Ishikawa (cell line): ENCODE measurements at regions not wholly inside any gene's neighbourhood (a gene's known extent, or its start where the extent isn't known, plus 50 kb on each side); places are given as distances from the start of the nearest gene placed in this dataset.

Experiments used
- CEBPB ChIP-seq: IDR thresholded peaks from 2 replicates; pipeline ENCODE4 v1.6.1; 2012
- CREB1 ChIP-seq: IDR thresholded peaks from 2 replicates; pipeline ENCODE4 v1.6.1; 2012; ENCODE audit warnings: low read depth
- EGR1 ChIP-seq: IDR thresholded peaks from 2 replicates; pipeline ENCODE4 v1.6.1; 2012
- EP300 ChIP-seq: IDR thresholded peaks from 2 replicates; pipeline ENCODE4 v1.6.1; 2012; ENCODE audit warnings: borderline replicate concordance
- FOXM1 ChIP-seq: IDR thresholded peaks from 2 replicates; pipeline ENCODE4 v1.6.1; 2012; ENCODE audit warnings: low read depth, borderline replicate concordance
- MAX ChIP-seq: IDR thresholded peaks from 2 replicates; pipeline ENCODE4 v1.6.1; 2012
- NFIC ChIP-seq: IDR thresholded peaks from 2 replicates; pipeline ENCODE4 v1.6.1; 2012
- RAD21 ChIP-seq: IDR thresholded peaks from 2 replicates; pipeline ENCODE4 v1.6.1; 2012; ENCODE audit warnings: low read depth
- REST ChIP-seq: IDR thresholded peaks from 2 replicates; pipeline ENCODE4 v1.6.1; 2012; ENCODE audit warnings: low read depth, mild to moderate bottlenecking
- TAF1 ChIP-seq: IDR thresholded peaks from 2 replicates; pipeline ENCODE4 v1.6.1; 2012; ENCODE audit warnings: low read depth, mild to moderate bottlenecking
- TCF12 ChIP-seq: IDR thresholded peaks from 2 replicates; pipeline ENCODE4 v1.6.1; 2012; ENCODE audit warnings: low read depth
- TEAD4 ChIP-seq: IDR thresholded peaks from 2 replicates; pipeline ENCODE4 v1.6.1; 2012
- USF1 ChIP-seq: IDR thresholded peaks from 2 replicates; pipeline ENCODE4 v1.6.1; 2012
- YY1 ChIP-seq: IDR thresholded peaks from 2 replicates; pipeline ENCODE4 v1.6.1; 2012; ENCODE audit warnings: low read depth
- ZBTB7A ChIP-seq: IDR thresholded peaks from 2 replicates; pipeline ENCODE4 v1.6.1; 2012; ENCODE audit warnings: low read depth

GRCh38 chr5:68418201-68418600 lies 202.6 kb downstream of the PIK3R1 start:
- TF ChIP-seq TEAD4 (no peak), TCF12 (no peak), USF1 (no peak), EP300 (no peak), EGR1 (no peak), FOXM1 (no peak), ZBTB7A (no peak), YY1 (no peak), CREB1 (no peak), CEBPB (no peak), NFIC (no peak)

- TF ChIP-seq CEBPB (no peak), NFIC (no peak), CREB1 (no peak), MAX (no peak), EGR1 (no peak), USF1 (no peak), TCF12 (no peak), FOXM1 (no peak), RAD21 (no peak), TEAD4 (no peak), EP300 (no peak), TAF1 (no peak), REST (no peak), YY1 (no peak), ZBTB7A (no peak)
These were observed 203.1 kb downstream of the PIK3R1 start for GRCh38 chr5:68418680-68419079.

- TF ChIP-seq CEBPB (no peak), ZBTB7A (no peak), TAF1 (no peak), USF1 (no peak), CREB1 (no peak), RAD21 (no peak), TCF12 (no peak), NFIC (no peak), YY1 (no peak), FOXM1 (no peak), MAX (no peak), EGR1 (no peak), TEAD4 (no peak)
These were observed 203.6 kb downstream of the PIK3R1 start for GRCh38 chr5:68419081-68419636.

GRCh38 chr5:68419637-68420452 lies 204.3 kb downstream of the PIK3R1 start:
- TF ChIP-seq TEAD4 (no peak), MAX (no peak), RAD21 (no peak), EP300 (no peak), YY1 (no peak)

- TF ChIP-seq TCF12 (no peak), RAD21 (no peak), REST (no peak), YY1 (no peak), CEBPB (no peak), ZBTB7A (no peak)
These were observed 205.2 kb downstream of the PIK3R1 start for GRCh38 chr5:68420476-68421344.
